HFF-Myc (cell line): ENCODE measurements at regions not wholly inside any gene's neighbourhood (a gene's known extent, or its start where the extent isn't known, plus 50 kb on each side); places are given as distances from the start of the nearest gene placed in this dataset.

Source experiments
- DNase-seq: peaks from one replicate; pipeline ENCODE4 v3.0.0-alpha.2; 2011; ENCODE audit warnings: low read depth; ENCODE audit errors: extremely low read depth
- H3K4me3 ChIP-seq: replicated peaks from 2 replicates; pipeline ENCODE4 v1.5.1; 2011; ENCODE audit warnings: low read depth, mild to moderate bottlenecking, control low read depth, low read length
- TF ChIP-seq, protein P1 (sequence below): IDR thresholded peaks from 2 replicates; pipeline ENCODE4 v1.5.1; 2012; ENCODE audit warnings: mild to moderate bottlenecking, low read depth, low read length, control low read depth; ENCODE audit errors: missing control alignments

DNA sequence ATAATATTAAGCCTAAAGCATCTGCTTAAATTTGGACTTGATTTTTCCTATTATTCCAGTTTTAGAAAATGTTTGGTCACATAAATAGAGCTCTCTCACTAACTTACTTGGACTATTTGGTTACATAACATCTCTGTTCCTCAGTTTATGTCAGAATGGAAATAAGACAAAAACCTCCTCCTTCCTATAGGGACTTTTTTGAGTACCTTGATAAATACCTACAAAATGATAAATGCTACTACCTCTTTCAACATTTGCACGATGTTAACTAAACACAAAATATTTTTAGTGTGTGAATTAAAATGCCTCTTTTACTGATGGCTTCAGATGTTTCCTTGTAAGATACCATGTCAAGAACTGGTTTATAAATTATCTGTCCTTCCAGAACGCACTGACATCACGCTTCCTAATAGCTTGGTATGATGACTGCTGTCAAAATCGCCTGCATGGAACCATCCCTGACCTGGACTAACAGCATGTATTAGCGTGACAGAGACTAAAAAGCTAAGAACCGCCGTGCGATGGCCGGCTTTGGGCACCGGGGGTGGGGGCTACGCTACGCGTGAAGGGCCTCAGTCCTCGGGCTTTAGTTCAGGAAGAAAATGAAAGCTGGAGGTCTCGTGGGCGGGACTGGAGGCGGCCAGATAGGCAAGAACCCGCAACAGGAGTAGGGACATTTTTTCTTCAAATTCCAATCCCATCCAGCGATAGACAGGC lies 133.2 kb upstream of the BARHL2 start:
- DNase-seq: no peak
- H3K4me3 ChIP-seq: peak overlapping the region; percentile 67
- TF ChIP-seq, protein P1, sequence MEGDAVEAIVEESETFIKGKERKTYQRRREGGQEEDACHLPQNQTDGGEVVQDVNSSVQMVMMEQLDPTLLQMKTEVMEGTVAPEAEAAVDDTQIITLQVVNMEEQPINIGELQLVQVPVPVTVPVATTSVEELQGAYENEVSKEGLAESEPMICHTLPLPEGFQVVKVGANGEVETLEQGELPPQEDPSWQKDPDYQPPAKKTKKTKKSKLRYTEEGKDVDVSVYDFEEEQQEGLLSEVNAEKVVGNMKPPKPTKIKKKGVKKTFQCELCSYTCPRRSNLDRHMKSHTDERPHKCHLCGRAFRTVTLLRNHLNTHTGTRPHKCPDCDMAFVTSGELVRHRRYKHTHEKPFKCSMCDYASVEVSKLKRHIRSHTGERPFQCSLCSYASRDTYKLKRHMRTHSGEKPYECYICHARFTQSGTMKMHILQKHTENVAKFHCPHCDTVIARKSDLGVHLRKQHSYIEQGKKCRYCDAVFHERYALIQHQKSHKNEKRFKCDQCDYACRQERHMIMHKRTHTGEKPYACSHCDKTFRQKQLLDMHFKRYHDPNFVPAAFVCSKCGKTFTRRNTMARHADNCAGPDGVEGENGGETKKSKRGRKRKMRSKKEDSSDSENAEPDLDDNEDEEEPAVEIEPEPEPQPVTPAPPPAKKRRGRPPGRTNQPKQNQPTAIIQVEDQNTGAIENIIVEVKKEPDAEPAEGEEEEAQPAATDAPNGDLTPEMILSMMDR: no peak

DNA sequence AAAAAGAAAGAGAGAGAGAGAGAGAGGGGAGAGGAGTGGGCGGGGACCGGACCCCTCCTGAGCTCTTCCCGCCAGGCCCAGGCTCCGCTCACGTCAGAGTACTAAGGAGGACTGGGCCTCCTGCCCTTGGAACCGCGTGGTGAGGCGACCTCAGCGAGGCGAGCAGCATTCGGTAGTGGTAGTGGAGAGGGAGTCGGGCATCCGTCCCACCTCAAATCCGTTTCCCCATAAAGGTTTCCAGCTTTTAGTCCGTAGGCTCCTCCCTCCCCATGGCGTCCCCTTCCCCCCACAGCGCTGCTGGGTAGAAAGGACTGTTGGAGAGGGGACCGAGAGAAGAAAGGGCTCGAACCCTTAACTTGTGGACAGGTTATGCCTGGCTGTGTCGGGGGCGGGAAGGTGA lies 124.4 kb upstream of the BARHL2 start:
- H3K4me3 ChIP-seq: no peak overlapping the region
- DNase-seq: no peak
- TF ChIP-seq, protein P1: no peak

DNA sequence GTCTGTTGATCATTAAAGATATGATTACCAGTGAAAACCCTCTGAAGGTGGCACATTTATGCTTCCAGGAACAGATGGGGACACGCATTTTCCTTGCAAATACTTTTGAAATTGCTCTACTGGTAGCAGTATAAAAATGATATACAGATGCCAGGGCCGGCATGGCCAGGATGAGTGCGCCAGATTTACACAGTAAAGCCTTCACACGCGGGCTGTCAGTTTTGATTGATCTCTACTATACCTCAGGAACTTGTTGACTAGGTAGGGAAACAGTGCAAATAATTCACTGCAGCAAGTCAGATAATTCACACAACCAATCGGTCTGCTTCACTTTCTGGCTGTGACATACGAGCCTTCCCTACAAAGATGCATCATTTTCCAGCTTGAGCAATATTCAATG lies 123.2 kb upstream of the BARHL2 start:
- TF ChIP-seq, protein P1: no peak
- no peak for DNase-seq
- H3K4me3 ChIP-seq: no peak overlapping the region

- H3K4me3 ChIP-seq: no peak overlapping the region
- no peak for DNase-seq
- TF ChIP-seq, protein P1: no peak
These were observed 122.2 kb upstream of the BARHL2 start for GRCh38 chr1:90839323-90839722.

- no peak for DNase-seq
- TF ChIP-seq, protein P1: no peak
- H3K4me3 ChIP-seq: no peak overlapping the region
These were observed 121.6 kb upstream of the BARHL2 start for GRCh38 chr1:90838720-90839119.

DNA sequence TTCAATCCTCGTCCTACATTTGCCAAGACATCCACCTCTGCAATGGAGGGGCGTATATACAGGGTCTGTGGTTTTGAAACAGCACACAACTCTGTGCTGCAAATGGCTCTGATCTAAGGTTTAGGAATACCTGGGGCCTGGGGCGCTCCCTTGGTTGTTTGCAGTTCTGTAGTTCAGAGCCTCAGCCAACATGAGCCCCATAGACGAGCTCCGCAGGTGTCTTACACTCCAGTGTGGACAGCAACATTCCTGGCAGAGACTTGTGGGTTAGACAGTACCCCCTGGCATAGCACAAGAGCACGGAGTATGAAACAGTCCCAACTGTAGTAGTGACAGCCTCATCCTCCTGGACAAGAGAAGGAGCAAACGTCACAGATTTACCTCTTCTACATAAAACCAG lies 120.3 kb upstream of the BARHL2 start:
- no peak for DNase-seq
- TF ChIP-seq, protein P1: no peak
- H3K4me3 ChIP-seq: no peak overlapping the region

GRCh38 chr1:90836345-90836679 lies 119.2 kb upstream of the BARHL2 start:
- H3K4me3 ChIP-seq: no peak overlapping the region
- DNase-seq: no peak
- TF ChIP-seq, protein P1: no peak
